ELR (cell line): ENCODE measurements at regions not wholly inside any gene's neighbourhood (a gene's known extent, or its start where the extent isn't known, plus 50 kb on each side); places are given as distances from the start of the nearest gene placed in this dataset.

Experiments used
- DNase-seq: peaks from one replicate; pipeline ENCODE4 v3.0.0-alpha.2; 2015; ENCODE audit warnings: low read depth

GRCh38 chr1:38394303-38394702 lies 347.7 kb upstream of the POU3F1 start:
- no peak for DNase-seq

- no peak for DNase-seq
These were observed 346.3 kb upstream of the POU3F1 start for GRCh38 chr1:38392861-38393260.

- DNase-seq, result no peak
These were observed 334.7 kb upstream of the POU3F1 start for GRCh38 chr1:38381256-38381655.

- no peak for DNase-seq
These were observed 330.0 kb upstream of the POU3F1 start for GRCh38 chr1:38376577-38376976.

GRCh38 chr1:38375035-38375434 lies 328.4 kb upstream of the POU3F1 start:
- no peak for DNase-seq

- no peak for DNase-seq
These were observed 324.9 kb upstream of the POU3F1 start for GRCh38 chr1:38371505-38371844.

- DNase-seq, result no peak
These were observed 324.3 kb upstream of the POU3F1 start for GRCh38 chr1:38370716-38371504.

GRCh38 chr1:38365242-38365641 lies 318.6 kb upstream of the POU3F1 start:
- no peak for DNase-seq

- no peak for DNase-seq
These were observed 315.0 kb upstream of the POU3F1 start for GRCh38 chr1:38361566-38361965.

- DNase-seq, result no peak
These were observed 314.2 kb upstream of the POU3F1 start for GRCh38 chr1:38360807-38361206.

- DNase-seq, result no peak
These were observed 307.4 kb upstream of the POU3F1 start for GRCh38 chr1:38353956-38354355.

GRCh38 chr1:38352869-38353268 lies 306.3 kb upstream of the POU3F1 start:
- no peak for DNase-seq

GRCh38 chr1:38347446-38348175 lies 301.0 kb upstream of the POU3F1 start:
- no peak for DNase-seq

- DNase-seq, result no peak
These were observed 298.1 kb upstream of the POU3F1 start for GRCh38 chr1:38344716-38345115.

- DNase-seq, result peak; percentile 3
These were observed 295.1 kb upstream of the POU3F1 start for GRCh38 chr1:38341694-38342093.

GRCh38 chr1:38340409-38340808 lies 293.8 kb upstream of the POU3F1 start:
- DNase-seq, result no peak

GRCh38 chr1:38337711-38338110 lies 291.1 kb upstream of the POU3F1 start:
- no peak for DNase-seq

- DNase-seq, result no peak
These were observed 290.4 kb upstream of the POU3F1 start for GRCh38 chr1:38336961-38337360.

GRCh38 chr1:38336301-38336923 lies 289.8 kb upstream of the POU3F1 start:
- DNase-seq, result no peak

- no peak for DNase-seq
These were observed 288.5 kb upstream of the POU3F1 start for GRCh38 chr1:38334930-38335592.

- no peak for DNase-seq
These were observed 286.2 kb upstream of the POU3F1 start for GRCh38 chr1:38332649-38333310.
